H1 (cell line): ENCODE measurements at regions not wholly inside any gene's neighbourhood (a gene's known extent, or its start where the extent isn't known, plus 50 kb on each side); places are given as distances from the start of the nearest gene placed in this dataset.

ENCODE experiments used
- CEBPB ChIP-seq: IDR thresholded peaks from 2 replicates; pipeline ENCODE4 v1.6.1; 2012; ENCODE audit warnings: low read depth, low read length
- MAFK ChIP-seq: IDR thresholded peaks from 2 replicates; pipeline ENCODE4 v1.6.1; 2012; ENCODE audit warnings: low read depth, mild to moderate bottlenecking, improper control_type of control experiment, low read length
- NRF1 ChIP-seq: IDR thresholded peaks from 2 replicates; pipeline ENCODE4 v1.6.1; 2011; ENCODE audit warnings: mild to moderate bottlenecking, low read depth, low read length, improper control_type of control experiment
- POLR2AphosphoS5 ChIP-seq: IDR thresholded peaks from 2 replicates; pipeline ENCODE4 v1.6.1; 2011; ENCODE audit warnings: low read depth, low read length
- SIN3A ChIP-seq, 2 experiments: IDR thresholded peaks in 1 of 2; conservative IDR thresholded peaks in 1 of 2; 2 replicates each; pipeline ENCODE4 v1.6.1; 2011 to 2012; ENCODE audit warnings: low read length in 2 of 2, improper control_type of control experiment in 1 of 2, low read depth in 1 of 2, mild to moderate bottlenecking in 1 of 2

- TF ChIP-seq SIN3A (conservative IDR thresholded peaks at IDR 0.05 in 1 of 2, IDR thresholded peaks at IDR 0.05 in 1 of 2; ENCODE audit: low read depth in 1 of 2, low read length in 2 of 2), result no peak
- no peak for TF ChIP-seq MAFK
- TF ChIP-seq NRF1, result no peak
- no peak for TF ChIP-seq POLR2AphosphoS5
- TF ChIP-seq CEBPB, result no peak
Measured at GRCh38 chr14:97544571-97544970, 747.4 kb downstream of the VRK1 start (continued).
